Stomach (tissue), 8 donors: ENCODE measurements at regions not wholly inside any gene's neighbourhood (a gene's known extent, or its start where the extent isn't known, plus 50 kb on each side); places are given as distances from the start of the nearest gene placed in this dataset.

Experiments used
- DNase-seq, 2 donors: peaks; one replicate each; pipeline versions ENCODE4 v3.0.0 to v3.0.0-alpha.2; 2013 to 2019
- H3K27ac ChIP-seq, 5 donors: fragments of 200-600 bp in 4 of 5; sonication (generic) in 4 of 5; one replicate each; pipeline ENCODE4 v1.5.1; 2013 to 2019; ENCODE audit warnings: mild to moderate bottlenecking in 1 of 5, moderate library complexity in 1 of 5
- H3K27me3 ChIP-seq, 3 donors: fragments of 200-600 bp; sonication (generic); one replicate each; pipeline ENCODE4 v1.5.1; 2017 to 2019; ENCODE audit warnings: mixed run types in 1 of 3
- H3K36me3 ChIP-seq, 4 donors: fragments of 200-600 bp; sonication (generic); 1 replicate in 3 of 4; 2 replicates in 1 of 4; pipeline ENCODE4 v1.5.1; 2016 to 2019
- H3K4me1 ChIP-seq, 4 donors: fragments of 200-600 bp; sonication (generic); one replicate each; pipeline ENCODE4 v1.5.1; 2016 to 2019
- H3K4me3 ChIP-seq, 4 donors: fragments of 200-600 bp; sonication (generic) in 3 of 4; one replicate each; pipeline ENCODE4 v1.5.1; 2016 to 2019; ENCODE audit warnings: mild to moderate bottlenecking in 1 of 4
- H3K9me3 ChIP-seq, 4 donors: fragments of 200-600 bp; sonication (generic); one replicate each; pipeline ENCODE4 v1.5.1; 2016 to 2019
- EP300 ChIP-seq: sonication (generic); formaldehyde crosslinking; IDR thresholded peaks from one replicate; pipeline ENCODE4 v1.6.1; 2017; ENCODE audit warnings: antibody characterized with exemption
- POLR2A ChIP-seq, 4 donors: fragments of 450-650 bp; IDR thresholded peaks; one replicate each; pipeline ENCODE4 v1.6.1; 2016; ENCODE audit warnings: antibody characterized with exemption in 4 of 4, control low read depth in 2 of 4, mild to moderate bottlenecking in 1 of 4, moderate library complexity in 1 of 4
- POLR2AphosphoS5 ChIP-seq, 3 donors: sonication (generic); formaldehyde crosslinking; IDR thresholded peaks; one replicate each; pipeline ENCODE4 v1.6.1; 2016; ENCODE audit warnings: antibody characterized with exemption in 3 of 3
- WGBS, 5 donors: extraction: QIAGEN DNeasy Blood & Tissue Kit in 3 of 5; methylation state at CpG; one replicate each; pipeline versions ENCODE4 v1.1.5 to v1.1.7; 2013 to 2018; 5-methylcytosine and 5-hydroxymethylcytosine counted together
- intact Hi-C: fragments of 100-400 bp; cut with DNase I; formaldehyde crosslinking; loops from one replicate; pipeline ENCODE4 v1.15.1; 2023; ENCODE audit warnings: low total_unique reads
- small RNA-seq, 4 donors: library from RNA; depleted of rRNA; stranded (forward); fragments of <200 nt; gene quantifications; one replicate each; pipeline ENCODE3, GENCODE V24; 2016
- TF ChIP-seq, protein P1 (sequence below), 7 experiments: fragments of 450-650 bp in 4 of 7; fragments of 200-600 bp in 3 of 7; sonication (generic) in 3 of 7; IDR thresholded peaks; one replicate each; pipeline ENCODE4 v1.5.1; 2016 to 2019; ENCODE audit warnings: antibody characterized with exemption in 7 of 7, control low read depth in 2 of 7, mild to moderate bottlenecking in 1 of 7
- donor health status: healthy with polysubstance abuse.
- donor health status: Bipolar disorder and iron deficiency.
- donor health status: healthy.

DNA sequence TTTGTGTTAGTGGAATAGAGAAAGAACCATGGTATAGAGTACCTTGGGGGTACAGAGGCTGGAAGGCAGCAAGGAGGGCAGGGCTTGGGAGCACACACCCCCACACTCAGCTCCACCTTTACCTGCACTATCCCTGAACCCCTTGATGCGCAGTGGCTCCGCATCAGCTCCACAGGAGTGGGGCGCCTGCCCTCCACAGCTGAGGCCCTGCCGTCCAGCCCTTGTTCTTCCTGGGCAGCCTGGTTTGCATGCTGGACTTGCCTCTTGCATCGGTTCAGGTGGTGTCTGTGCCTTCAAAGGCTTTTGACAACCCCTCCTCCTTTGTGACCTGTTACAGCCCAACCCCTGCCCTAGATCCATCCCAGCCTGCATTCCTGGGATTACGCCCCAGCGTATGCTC lies 52.6 kb upstream of the ZNF32 start:
- Histone ChIP-seq H3K9me3 (no peaks in the 10 kb centered on the region), H3K4me3 (no peak overlapping the region), H3K27ac (no peak overlapping the region), H3K4me1 (peaks cover 0 to 4% (median 0%) of the 10 kb centered on the region in 4 donors), H3K36me3 (no peaks in the 10 kb centered on the region), H3K27me3 (no peaks in the 10 kb centered on the region)
- DNase-seq: no peak
- 93 to 96% (median 94%) methylated on average over 7 of the region's 7 CpGs for WGBS, 5 donors
- intact Hi-C loops: no loop called here
- no peak for TF ChIP-seq EP300
- TF ChIP-seq, protein P1, sequence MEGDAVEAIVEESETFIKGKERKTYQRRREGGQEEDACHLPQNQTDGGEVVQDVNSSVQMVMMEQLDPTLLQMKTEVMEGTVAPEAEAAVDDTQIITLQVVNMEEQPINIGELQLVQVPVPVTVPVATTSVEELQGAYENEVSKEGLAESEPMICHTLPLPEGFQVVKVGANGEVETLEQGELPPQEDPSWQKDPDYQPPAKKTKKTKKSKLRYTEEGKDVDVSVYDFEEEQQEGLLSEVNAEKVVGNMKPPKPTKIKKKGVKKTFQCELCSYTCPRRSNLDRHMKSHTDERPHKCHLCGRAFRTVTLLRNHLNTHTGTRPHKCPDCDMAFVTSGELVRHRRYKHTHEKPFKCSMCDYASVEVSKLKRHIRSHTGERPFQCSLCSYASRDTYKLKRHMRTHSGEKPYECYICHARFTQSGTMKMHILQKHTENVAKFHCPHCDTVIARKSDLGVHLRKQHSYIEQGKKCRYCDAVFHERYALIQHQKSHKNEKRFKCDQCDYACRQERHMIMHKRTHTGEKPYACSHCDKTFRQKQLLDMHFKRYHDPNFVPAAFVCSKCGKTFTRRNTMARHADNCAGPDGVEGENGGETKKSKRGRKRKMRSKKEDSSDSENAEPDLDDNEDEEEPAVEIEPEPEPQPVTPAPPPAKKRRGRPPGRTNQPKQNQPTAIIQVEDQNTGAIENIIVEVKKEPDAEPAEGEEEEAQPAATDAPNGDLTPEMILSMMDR (IDR thresholded peaks at IDR 0.05): no peak

DNA sequence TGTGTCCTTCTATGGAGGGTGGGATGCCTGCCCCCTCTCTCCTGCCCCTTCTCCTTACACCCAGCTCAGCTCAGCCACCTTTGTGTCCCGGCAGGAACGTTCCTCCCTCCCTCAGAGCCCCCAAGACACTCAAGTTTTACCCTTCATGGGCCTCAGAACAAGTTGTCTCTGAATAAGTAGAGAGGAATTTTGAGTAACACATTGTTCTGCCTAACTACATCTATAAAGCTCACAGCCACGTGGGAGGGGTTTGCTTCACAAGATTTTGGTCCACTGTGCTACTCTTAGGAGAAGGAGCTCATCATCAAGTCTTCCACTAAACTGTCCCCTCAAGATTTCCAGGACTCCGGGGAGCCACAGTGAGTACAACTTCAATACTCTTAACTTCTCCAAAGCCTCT lies 51.6 kb upstream of the ZNF32 start:
- TF ChIP-seq POLR2AphosphoS5 (IDR thresholded peaks at IDR 0.05): no peak
- TF ChIP-seq EP300: no peak
- no peak for TF ChIP-seq POLR2A (IDR thresholded peaks at IDR 0.05)
- TF ChIP-seq, protein P1 (IDR thresholded peaks at IDR 0.05): no peak
- Histone ChIP-seq H3K4me3 (no peak overlapping the region), H3K9me3 (no peaks in the 10 kb centered on the region), H3K27ac (no peak overlapping the region), H3K36me3 (no peaks in the 10 kb centered on the region), H3K27me3 (no peaks in the 10 kb centered on the region), H3K4me1 (peaks cover 0 to 4% (median 0%) of the 10 kb centered on the region in 4 donors)
- intact Hi-C loops: no loop called here
- no peak for DNase-seq
- 62 to 73% (median 63%) methylated on average over 3 to 4 of the region's 4 CpGs for WGBS, 5 donors

DNA sequence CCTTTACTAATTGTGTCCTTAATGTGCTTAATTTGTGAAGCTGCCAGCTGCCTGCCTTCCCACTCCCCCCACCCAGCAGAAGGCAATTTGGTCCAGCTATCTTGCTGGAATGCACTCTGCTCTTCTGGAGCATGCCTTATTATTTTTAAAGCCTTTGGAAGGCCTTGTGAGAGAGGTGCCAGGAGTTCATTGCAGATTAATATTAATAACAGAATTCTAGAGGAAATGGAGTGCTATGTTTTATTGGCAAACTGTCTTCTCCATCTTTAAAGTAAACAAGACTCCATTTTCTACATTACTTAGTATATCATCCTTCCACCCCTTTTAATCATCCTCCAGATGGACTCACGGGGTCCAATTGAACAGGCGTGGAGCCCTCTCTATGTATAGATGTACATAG lies 50.8 kb upstream of the ZNF32 start:
- Histone ChIP-seq H3K4me1 (peaks cover 0 to 4% (median 0%) of the 10 kb centered on the region in 4 donors), H3K27ac (no peak overlapping the region), H3K4me3 (no peak overlapping the region), H3K27me3 (no peaks in the 10 kb centered on the region), H3K36me3 (no peaks in the 10 kb centered on the region), H3K9me3 (no peaks in the 10 kb centered on the region)
- TF ChIP-seq, protein P1 (IDR thresholded peaks at IDR 0.05): no peak
- TF ChIP-seq POLR2A (IDR thresholded peaks at IDR 0.05) (no peak), POLR2AphosphoS5 (IDR thresholded peaks at IDR 0.05) (no peak), EP300 (no peak)
- intact Hi-C loops: no loop called here
- 78 to 98% (median 91%) methylated on average over 2 of the region's 2 CpGs for WGBS, 5 donors
- DNase-seq: peak in 1 of 2 donors; percentile 36

Small RNA genes lying in the stretch of these regions (small RNA-seq; reads per million reads assigned to genes)
- 0 reads per million in 4 donors for gene UQCRHP3
